ENCODE measurements at regions not wholly inside any gene's neighbourhood (a gene's known extent, or its start where the extent isn't known, plus 50 kb on each side); places are given as distances from the start of the nearest gene placed in this dataset.

- no peak for TF ChIP-seq POLR2AphosphoS5 (IDR thresholded peaks at IDR 0.05)
- TF ChIP-seq CTCF (IDR thresholded peaks at IDR 0.05) = no peak
Observed at GRCh38 chr7:68243128-68243527, 1246.5 kb downstream of the TYW1 start.
